ENCODE measurements at regions not wholly inside any gene's neighbourhood (a gene's known extent, or its start where the extent isn't known, plus 50 kb on each side); places are given as distances from the start of the nearest gene placed in this dataset.
A peak's percentile ranks its signal among the peaks of the same experiment; 100 is the strongest.

DNA sequence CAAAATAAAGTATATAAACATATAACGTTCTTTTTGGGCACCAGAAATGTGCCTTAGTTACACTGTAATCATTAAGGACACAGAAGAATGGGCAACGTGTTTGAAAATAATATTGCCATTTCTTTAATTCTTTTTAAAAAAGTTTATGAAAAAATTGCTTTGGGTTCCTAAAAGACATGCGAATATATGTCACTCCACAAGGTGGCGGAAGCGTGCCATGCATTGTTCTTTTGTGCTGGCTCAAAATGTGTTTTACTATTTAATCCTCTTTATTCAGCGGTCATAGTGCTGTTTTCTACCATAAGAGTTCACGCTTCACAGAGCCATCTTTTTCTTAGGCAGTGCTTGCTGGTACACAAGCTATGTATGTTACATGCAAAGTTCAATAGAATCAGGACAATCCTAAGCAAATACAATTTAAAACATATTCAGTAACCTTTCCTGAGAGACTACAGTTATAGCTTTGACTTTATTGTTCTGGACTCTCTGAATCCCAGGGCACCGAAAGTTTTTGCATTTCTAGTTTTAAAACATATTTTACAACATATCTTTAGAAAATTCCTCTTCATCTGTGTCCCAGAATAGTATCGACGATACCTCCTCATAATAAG is 147.8 kb upstream of the ERBB4 start:
- peak; percentile 25 for DNase-seq

DNA sequence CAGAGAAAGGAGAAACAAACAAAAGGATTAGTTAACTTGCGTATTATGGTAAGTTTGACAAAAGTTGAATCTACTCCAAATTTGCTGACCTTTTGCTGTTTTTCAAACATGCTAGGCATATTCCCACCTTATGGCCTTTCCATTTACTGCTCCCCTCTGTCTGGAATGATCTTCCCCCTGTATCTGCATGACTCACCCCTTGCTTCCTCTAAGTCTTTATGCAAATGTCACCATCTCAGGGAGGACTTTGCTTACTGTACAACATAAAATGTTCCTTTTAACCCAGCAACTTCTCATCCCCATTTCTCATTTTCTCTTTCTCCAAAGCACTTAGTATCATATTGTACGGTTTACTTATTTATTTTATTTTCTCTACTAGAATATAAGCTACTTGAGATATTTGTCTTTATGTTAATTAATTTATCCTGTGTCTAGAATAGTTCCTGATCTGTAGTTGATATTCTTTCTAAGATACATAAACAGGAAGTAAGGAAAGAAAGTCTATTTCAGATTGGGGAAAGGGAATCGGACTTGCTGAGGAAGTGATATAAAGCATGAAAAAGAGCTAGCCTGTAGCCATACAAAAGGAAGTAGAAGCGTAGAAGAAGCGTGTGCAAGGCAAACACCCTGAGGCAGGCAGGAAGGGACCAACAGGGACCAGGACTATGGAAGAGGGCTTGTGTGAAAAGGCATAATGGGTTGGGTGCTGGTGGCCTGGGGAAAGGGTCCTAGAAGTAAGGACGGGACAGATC is 144.9 kb upstream of the ERBB4 start:
- DNase-seq: no peak

GRCh38 chr2:212682937-212683336 is 144.3 kb upstream of the ERBB4 start:
- DNase-seq: no peak

DNA sequence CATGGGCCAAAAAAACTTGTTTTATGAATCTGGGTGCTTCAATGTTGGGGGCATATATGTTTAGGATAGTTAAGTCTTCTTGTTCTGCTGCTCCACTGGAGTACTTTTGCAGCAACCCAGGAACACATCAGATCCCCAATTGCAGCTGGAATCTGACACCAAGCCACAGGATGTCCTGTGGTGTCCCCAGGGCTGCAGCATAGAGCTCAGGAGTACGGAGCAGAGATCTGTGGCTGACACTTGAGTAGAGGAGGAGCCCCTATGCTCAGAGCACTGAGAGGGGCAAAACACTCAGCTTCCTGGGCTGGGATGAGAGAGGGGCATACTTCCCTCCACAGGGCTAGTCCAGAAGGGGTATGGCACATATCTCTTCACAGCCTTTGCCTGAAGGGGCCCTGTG is 138.9 kb upstream of the ERBB4 start:
- no peak for DNase-seq

DNA sequence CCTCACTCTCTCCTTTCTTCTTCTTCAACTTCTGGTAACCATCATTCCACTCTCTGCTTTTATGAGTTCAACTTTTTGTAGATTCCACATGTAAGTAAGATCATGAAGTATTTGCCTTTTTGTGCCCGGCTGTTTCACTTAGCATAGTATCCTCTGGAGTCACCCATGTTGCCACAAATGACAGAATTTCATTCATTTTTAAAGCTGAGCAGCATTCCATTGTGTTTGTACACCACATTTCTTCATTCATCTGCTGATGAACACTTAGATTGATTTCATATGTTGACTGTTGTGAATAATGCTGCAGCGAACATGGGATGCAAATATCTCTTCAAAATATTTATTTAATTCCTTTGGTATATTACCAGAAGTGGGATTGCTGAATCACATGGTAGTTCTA is 133.6 kb upstream of the ERBB4 start:
- no peak for DNase-seq

DNA sequence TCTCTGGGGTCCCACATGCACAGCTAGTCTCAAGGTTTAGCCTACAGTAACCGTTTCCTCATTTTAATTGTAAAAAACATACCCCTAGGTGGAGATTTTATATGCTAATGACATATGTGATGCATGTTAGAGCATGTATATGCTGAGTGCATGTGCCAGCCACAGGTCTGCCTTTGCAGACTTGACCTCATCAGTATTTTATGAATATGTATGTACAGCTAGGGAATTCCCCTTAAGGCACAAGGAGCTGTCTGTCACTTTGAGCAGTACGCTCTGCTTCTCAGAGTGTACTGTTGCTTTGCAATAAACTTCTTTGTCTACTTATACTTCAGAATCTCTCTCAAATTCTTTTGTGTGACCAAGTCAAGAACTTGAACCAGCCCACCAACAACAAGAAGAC is 131.2 kb upstream of the ERBB4 start:
- DNase-seq: no peak

DNA sequence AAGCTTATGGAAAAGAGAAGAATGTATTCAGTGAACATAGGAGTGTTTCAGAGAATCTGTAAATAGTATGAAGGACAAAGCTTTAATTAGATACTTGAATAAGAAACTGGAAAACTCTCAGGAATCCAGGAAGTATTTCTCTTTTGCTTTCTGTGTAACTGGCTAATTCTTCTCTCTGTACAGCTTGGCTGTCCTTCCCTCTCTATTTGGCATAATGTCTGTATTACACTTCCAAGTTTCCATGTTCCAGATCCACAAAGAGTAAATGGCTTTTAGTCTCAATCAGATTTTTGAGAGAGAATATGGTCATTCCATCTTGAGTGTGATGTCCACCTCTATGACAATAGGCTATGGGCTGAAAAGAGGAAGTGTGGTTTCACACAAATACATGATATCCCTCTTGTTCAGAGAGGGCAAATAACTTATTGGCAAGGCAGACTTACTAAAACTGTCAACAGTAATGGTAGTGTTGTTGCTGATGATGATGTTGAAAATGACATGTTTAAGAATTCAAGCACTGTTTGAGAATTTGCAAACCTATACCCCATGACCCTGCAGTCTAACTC is 129.2 kb upstream of the ERBB4 start:
- DNase-seq: no peak

DNA sequence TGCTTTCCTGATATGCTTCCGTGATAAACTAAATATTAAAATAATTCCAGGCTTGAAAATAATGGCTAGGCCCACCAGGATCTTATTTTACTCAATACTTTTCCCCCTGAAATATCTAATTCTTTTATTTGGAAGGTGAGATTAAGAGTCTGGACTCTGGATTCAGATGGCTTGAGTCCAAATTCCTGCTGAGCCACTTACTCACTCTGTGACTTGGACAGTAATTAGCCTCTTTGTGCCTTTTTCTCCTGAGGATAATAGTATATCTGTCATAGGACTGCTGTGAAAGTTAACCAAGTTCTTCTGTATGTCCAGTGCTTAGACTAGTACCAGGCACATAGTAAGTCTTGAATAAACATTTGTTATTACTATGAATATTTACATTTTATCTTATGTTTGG is 127.3 kb upstream of the ERBB4 start:
- DNase-seq: no peak

- DNase-seq: no peak
These were observed 120.8 kb upstream of the ERBB4 start for GRCh38 chr2:212659441-212659840.

DNA sequence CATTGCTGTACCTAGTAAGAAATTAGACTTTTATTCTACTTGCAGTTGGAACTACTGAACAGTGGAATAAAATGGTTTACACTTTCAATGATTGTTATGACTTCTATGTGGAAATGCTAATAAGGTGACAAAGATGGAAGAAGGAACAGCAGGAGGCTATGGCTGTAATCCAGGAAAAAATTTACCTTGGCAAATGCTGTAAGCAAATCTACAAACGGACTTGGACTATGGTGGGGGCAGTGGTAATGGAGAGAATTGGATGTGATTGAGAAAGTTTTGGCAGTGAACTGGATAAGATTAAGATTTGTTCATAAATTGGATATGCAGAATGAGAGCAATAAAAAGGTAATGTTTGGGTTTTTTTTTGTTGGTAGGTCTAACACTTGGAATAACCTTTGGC is 111.0 kb upstream of the ERBB4 start:
- DNase-seq: no peak

DNA sequence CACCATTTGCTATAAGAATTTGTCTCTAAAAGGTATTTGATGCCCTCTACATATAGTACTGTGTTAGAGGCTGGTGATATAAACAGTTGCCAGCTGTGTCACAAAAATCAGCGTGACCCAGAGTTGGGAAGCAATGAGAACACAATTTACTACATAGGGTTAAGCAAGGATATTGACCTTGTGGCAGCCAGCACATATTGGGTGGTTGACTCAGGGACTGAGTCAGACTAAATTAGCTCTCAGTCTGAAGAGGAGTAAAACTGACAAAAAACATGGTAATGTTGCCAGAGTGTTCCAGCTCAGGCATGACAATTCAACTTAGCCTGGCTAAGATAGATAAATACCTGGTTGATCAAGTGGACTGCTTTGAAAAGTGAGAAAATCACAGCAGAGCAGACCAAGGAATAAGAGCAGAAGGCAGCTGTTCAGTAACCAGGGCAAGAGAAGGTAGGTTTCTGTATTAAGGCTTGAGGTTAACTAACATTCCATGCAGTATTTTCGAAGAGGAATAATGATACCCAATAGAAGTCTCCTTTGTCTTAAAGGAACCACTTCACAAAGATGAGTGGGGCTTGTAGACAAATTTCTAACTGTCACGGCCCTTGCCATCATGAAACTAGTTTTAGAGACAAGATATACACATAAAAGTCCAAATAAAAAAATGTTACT is 108.2 kb upstream of the ERBB4 start:
- DNase-seq: no peak

DNA sequence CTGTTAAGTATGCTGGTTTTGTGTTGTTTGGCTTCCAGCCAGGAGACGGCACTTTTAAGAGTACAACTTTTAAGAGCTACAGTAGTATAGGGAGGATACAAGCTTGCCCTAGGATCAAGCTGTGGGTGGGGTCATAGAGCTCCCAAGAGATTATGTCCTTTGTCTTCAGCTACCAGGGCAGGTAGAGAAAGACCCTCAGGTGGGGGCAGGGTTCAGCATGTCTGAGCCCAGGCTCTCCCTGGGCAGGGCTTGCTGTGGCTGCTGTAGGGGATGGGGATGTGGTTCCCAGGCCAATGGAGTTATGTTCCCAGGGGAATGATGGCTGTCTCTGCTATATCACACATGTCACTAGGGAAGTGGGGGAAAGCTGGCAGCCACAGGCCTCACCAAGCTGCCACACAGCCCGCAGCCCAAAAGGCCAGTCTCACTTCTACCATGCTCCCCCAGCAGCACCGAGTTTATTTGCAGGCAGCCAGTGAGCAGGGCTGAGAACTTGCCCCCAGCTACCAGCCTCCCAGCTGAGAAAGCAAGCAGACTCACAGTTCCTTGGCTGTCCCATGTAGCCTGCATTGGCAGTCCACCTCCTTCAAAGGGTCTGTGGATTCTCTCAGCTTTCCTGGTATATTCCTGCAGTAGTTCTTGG is 105.7 kb upstream of the ERBB4 start:
- no peak for DNase-seq

- DNase-seq: no peak
These were observed 101.8 kb upstream of the ERBB4 start for GRCh38 chr2:212640428-212640827.

GRCh38 chr2:212638694-212639093 is 100.1 kb upstream of the ERBB4 start:
- DNase-seq: no peak

DNA sequence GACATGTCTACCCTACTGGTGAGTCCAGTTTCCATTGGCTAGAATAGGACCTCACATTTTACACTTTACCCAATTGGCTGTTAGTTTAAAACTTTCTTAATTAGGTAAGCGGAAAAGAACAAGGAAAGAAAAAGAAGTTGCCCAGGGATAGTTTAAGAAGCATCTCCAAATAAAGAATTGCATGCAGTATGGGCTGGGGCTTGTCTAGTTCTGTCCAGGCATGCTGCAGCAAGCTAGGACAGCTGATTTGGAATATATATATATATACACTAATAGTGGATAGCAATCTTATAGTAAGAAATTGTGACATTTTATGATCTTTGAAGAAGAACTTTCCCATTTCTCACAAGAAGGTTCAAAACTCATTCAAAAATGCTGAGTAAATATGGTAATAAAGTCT is 90.0 kb upstream of the ERBB4 start:
- DNase-seq: no peak

DNA sequence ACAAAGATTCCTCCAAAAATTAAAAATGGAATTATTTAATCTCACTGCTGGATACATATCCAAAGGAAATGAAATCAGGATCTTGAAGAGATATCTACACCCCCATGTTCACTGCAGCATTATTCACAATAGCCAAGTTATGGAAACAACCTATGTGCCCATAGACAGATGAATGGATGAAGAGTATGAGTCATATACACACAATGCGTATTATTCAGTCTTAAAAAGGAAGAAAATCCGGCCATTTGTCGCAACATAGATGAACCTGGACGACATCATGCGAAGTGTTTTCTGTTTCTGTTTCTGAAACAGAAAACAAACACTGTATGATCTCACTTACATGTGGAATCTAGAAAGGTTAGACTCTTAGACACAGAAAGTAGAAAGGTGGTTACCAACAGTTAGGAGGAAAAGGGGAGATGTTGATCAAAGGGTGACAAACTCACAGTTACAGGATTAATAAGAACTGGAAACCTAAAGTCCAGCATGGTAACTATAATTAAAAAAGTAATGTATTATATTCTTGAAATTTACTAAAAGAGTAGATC is 87.8 kb upstream of the ERBB4 start:
- DNase-seq: no peak

GRCh38 chr2:212619954-212620353 is 81.4 kb upstream of the ERBB4 start:
- no peak for DNase-seq

GRCh38 chr2:212618636-212619035 is 80.0 kb upstream of the ERBB4 start:
- DNase-seq: no peak

DNA sequence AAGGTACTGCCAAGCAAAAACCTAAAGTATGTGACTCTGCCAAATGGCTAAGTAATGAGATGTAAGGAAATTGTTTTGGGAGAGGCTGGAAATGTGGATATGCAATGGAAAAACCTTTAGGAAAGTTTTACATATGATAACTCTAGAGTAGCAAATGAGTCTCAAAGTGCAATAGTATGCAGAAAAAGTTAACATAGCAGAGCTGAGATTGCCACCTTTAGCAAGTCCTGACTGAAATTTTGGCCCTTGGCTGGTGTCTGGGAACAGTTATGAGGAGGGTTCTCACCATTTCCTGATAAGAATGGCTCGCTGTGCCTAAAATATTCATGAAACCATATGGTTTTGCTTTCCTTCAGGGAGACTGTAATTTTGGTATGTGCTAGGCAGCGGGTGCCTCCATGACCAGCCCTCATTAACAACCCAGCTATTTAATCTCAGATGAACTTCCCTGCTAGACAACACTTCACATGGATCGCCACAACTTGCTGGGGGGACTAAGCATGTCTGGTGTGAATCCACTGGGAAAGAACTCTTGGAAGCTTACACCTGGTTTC is 72.3 kb upstream of the ERBB4 start:
- DNase-seq: no peak

DNA sequence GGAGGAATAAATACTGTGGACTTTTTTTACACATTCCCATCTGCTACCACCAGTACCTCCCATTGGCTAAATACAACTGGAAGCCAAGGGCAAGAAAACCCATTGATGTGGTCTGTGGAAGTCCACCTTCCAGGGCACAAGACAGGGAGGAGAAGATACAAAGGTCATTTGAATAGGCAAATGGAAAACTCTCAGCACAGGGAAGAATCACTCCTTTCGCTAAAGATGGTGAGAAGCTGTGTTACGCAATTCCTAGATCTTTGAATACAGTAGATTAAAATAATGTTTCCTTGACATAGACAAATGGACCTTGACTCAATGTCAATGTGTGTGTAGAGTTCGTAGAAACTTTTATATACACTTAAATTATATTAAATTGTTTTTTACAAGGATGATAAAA is 70.9 kb upstream of the ERBB4 start:
- no peak for DNase-seq

DNA sequence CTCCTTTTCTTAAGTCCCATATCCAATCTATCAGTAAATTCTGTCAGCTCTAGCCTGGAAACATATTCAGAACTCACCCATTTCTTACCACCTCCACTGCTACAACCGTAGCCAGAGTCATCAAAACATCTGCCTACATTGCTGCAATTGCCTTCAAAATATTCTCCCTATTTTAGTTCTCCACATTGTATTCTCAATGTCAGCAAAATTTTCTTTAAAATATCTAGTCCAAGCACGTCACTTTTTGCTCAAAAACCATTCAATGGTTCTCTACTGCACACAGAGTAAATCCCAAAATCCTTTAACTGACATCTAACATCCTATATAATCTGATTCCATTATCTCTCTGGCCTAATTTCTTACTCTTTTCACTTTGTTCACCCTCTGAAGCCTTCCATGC is 68.5 kb upstream of the ERBB4 start:
- no peak for DNase-seq

DNA sequence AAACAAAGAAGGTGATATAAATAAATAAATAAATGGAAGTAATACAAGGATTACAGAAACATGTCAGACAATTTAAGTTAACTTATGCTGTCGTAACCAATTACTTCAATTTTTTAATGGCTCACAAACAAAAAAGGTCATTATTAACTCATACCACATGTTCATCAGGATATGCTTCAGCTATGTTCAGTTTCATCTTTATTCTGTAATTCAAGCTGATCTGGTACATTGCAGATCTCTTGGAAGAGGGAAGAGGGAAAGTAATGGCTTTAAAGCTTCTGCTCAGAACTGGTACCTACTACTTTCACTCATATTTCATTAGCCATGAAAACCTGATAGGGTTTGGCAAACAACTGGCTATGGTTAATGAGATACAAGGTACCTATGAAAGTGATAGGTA is 67.6 kb upstream of the ERBB4 start:
- no peak for DNase-seq

DNA sequence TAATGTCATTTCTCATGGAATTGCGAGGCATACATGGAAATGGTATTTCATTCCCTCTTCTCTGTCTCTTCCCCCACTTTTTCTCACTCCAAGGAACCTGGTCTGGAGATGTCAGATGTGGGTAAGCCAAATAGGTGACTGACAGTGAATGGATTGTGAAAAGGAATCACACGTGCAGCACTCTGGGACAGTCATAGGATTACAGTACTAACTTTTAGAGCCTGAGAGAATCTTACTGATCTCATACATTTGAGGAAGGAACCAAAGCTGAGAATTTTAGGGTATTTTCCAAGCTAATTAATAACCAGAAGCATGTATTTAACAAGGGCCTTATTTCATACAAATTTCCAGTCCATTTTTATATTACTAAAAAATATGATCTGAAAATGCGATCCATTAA is 58.1 kb upstream of the ERBB4 start:
- no peak for DNase-seq
